Breast epithelium (tissue), 4 donors: ENCODE measurements at regions not wholly inside any gene's neighbourhood (a gene's known extent, or its start where the extent isn't known, plus 50 kb on each side); places are given as distances from the start of the nearest gene placed in this dataset.

Experiments used
- DNase-seq, 2 donors: peaks; one replicate each; pipeline ENCODE4 v3.0.0-alpha.2; 2019; ENCODE audit warnings: low spot score in 2 of 2
- H3K27ac ChIP-seq, 2 donors: fragments of 200-600 bp; sonication (generic) in 1 of 2; one replicate each; pipeline ENCODE4 v1.5.1; 2016 to 2019; ENCODE audit warnings: mild to moderate bottlenecking in 1 of 2
- H3K27me3 ChIP-seq, 2 donors: fragments of 200-600 bp; sonication (generic) in 1 of 2; one replicate each; pipeline versions ENCODE4 v1.5.1 to v1.6.0; 2017 to 2019; ENCODE audit warnings: control low read depth in 1 of 2, mild to moderate bottlenecking in 1 of 2
- H3K36me3 ChIP-seq: fragments of 200-600 bp; one replicate; pipeline ENCODE4 v1.5.1; 2019
- H3K4me1 ChIP-seq, 2 donors: fragments of 200-600 bp; sonication (generic); one replicate each; pipeline ENCODE4 v1.5.1; 2016 to 2019; ENCODE audit warnings: control low read depth in 1 of 2
- H3K4me3 ChIP-seq, 3 donors: fragments of 200-600 bp; sonication (generic); 1 replicate in 2 of 3; 2 replicates in 1 of 3; pipeline ENCODE4 v1.5.1; 2016 to 2019; ENCODE audit warnings: mild to moderate bottlenecking in 3 of 3, moderate library complexity in 2 of 3
- H3K9me3 ChIP-seq, 2 donors: fragments of 200-600 bp; sonication (generic) in 1 of 2; one replicate each; pipeline ENCODE4 v1.5.1; 2016 to 2019; ENCODE audit warnings: control low read depth in 1 of 2
- POLR2A ChIP-seq: fragments of 450-650 bp; IDR thresholded peaks from one replicate; pipeline ENCODE4 v1.6.1; 2016; ENCODE audit warnings: antibody characterized with exemption, mild to moderate bottlenecking, moderate library complexity
- POLR2AphosphoS5 ChIP-seq, 3 donors: sonication (generic); formaldehyde crosslinking; IDR thresholded peaks; one replicate each; pipeline ENCODE4 v1.6.1; 2017; ENCODE audit warnings: antibody characterized with exemption in 3 of 3
- intact Hi-C: fragments of 100-400 bp; cut with DNase I; formaldehyde crosslinking; loops from one replicate; pipeline ENCODE4 v1.15.1; 2023; ENCODE audit warnings: low total_unique reads
- TF ChIP-seq, protein P1 (sequence below), 3 donors: fragments of 450-650 bp; IDR thresholded peaks; one replicate each; pipeline ENCODE4 v1.5.1; 2016 to 2017; ENCODE audit warnings: antibody characterized with exemption in 3 of 3, mild to moderate bottlenecking in 3 of 3, moderate library complexity in 3 of 3

DNA sequence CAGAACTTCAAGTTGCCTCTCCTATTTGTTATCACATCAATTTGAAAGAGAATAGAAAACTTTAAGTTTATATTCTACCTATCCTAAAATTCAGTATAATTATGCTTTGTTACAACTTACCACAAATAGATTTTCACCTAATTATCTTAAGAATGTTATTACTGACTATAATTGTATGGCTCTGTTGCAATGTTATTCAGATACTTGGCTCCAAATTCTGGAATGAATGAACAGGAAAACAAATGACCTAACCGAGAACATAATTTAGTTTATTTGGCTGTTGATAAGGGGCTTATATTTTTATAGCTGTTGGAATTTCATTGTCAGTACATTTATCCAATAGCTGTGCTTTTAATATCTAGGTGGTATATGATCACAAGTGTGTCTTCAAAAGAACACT, 173.2 kb upstream of the GULP1 start:
- intact Hi-C loops, result no loop called here
- H3K4me3 ChIP-seq, result no peak overlapping the region
- no peak overlapping the region for H3K27ac ChIP-seq
- no peaks in the 10 kb centered on the region for H3K4me1 ChIP-seq
- no peaks in the 10 kb centered on the region for H3K9me3 ChIP-seq
- no peaks in the 10 kb centered on the region for H3K27me3 ChIP-seq
- no peak for TF ChIP-seq POLR2A
- TF ChIP-seq, protein P1, sequence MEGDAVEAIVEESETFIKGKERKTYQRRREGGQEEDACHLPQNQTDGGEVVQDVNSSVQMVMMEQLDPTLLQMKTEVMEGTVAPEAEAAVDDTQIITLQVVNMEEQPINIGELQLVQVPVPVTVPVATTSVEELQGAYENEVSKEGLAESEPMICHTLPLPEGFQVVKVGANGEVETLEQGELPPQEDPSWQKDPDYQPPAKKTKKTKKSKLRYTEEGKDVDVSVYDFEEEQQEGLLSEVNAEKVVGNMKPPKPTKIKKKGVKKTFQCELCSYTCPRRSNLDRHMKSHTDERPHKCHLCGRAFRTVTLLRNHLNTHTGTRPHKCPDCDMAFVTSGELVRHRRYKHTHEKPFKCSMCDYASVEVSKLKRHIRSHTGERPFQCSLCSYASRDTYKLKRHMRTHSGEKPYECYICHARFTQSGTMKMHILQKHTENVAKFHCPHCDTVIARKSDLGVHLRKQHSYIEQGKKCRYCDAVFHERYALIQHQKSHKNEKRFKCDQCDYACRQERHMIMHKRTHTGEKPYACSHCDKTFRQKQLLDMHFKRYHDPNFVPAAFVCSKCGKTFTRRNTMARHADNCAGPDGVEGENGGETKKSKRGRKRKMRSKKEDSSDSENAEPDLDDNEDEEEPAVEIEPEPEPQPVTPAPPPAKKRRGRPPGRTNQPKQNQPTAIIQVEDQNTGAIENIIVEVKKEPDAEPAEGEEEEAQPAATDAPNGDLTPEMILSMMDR (IDR thresholded peaks at IDR 0.05), result no peak
- no peak for TF ChIP-seq POLR2AphosphoS5 (IDR thresholded peaks at IDR 0.05)
- no peaks in the 10 kb centered on the region for H3K36me3 ChIP-seq
- DNase-seq, result no peak

DNA sequence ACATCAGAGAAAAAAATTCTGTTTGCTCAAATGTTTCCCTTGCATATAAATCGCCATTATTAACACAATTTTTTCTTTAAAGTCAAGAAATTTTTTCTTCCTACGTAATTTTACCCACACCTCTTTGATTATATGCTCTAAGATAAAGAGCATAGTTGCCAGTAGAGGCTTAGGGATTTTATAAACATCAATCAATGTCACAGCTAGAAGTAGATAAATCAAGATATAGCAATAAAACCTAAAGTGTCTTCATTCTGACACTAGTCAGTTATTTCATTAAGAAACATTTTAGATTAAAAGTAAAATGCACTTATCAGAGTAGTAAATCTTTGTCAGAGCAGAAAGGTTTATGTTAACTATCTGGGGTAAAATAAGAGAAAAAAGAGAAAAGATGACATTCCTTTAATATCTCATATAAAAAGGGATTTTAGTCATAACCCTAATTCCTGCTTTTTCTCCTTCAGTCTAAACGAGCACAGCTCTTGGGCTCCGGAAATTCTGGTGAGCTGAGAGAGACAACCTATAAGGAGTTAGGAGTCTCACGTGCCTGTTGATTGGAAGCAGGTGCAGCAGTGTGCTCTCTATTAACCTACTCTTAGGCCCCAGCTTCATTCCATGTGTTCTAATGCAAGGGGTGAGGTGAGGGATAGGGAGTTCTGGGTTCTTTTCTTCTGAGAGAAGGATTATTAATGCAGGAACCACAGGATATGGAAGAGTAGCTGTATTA, 172.4 kb upstream of the GULP1 start:
- H3K9me3 ChIP-seq, result no peaks in the 10 kb centered on the region
- no peaks in the 10 kb centered on the region for H3K36me3 ChIP-seq
- no peak for DNase-seq
- no peaks in the 10 kb centered on the region for H3K4me1 ChIP-seq
- H3K4me3 ChIP-seq, result no peak overlapping the region
- no peak overlapping the region for H3K27ac ChIP-seq
- intact Hi-C loops, result no loop called here
- TF ChIP-seq POLR2AphosphoS5 (IDR thresholded peaks at IDR 0.05) (no peak), POLR2A (no peak)
- TF ChIP-seq, protein P1 (IDR thresholded peaks at IDR 0.05), result no peak
- H3K27me3 ChIP-seq, result no peaks in the 10 kb centered on the region

DNA sequence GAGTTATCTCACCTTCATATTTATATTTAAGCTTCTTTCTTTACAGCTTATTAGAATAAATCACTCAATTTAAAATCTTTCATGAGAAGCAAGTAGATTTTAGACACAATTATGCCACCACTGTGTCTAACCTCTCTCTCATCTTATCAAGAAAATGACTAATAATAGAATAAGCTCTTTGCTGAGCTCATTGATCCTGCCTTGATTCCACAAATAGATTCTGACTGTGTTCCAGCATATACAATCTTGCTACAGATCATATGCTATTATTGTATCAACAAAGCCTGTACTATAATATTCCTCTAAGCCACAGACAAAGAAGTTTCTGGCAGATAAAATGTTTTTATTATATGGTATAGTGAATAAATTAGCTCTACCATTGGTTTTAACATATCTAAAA, 168.7 kb upstream of the GULP1 start:
- TF ChIP-seq POLR2A (no peak), POLR2AphosphoS5 (IDR thresholded peaks at IDR 0.05) (no peak)
- TF ChIP-seq, protein P1 (IDR thresholded peaks at IDR 0.05), result no peak
- H3K4me3 ChIP-seq, result peak overlapping the region in 1 of 3 donors; percentile 22
- DNase-seq, result no peak
- H3K4me1 ChIP-seq, result no peaks in the 10 kb centered on the region
- H3K9me3 ChIP-seq, result no peaks in the 10 kb centered on the region
- H3K36me3 ChIP-seq, result no peaks in the 10 kb centered on the region
- intact Hi-C loops, result no loop called here
- no peaks in the 10 kb centered on the region for H3K27me3 ChIP-seq
- H3K27ac ChIP-seq, result no peak overlapping the region

DNA sequence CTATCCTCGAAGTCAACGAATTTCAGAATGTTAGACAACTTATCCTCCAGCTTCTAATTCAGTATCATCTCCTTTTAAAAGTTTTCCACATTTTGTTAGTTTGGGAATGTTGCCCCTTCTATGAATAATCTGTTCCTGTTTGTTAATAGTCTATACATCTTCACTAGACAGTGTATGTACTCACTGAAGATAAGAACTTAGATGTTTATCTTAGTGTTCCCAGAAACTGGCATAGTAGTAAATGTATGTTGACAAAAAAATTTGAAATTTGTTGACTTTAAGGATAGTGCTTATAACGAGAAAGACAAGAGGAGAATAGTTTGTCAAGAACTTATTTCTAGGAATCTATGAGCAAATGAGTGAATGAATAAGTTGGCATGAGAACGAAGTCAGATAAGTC, 162.0 kb upstream of the GULP1 start:
- TF ChIP-seq POLR2A (no peak), POLR2AphosphoS5 (IDR thresholded peaks at IDR 0.05) (no peak)
- TF ChIP-seq, protein P1 (IDR thresholded peaks at IDR 0.05), result no peak
- Histone ChIP-seq H3K36me3 (no peaks in the 10 kb centered on the region), H3K27ac (no peak overlapping the region), H3K4me1 (no peaks in the 10 kb centered on the region), H3K4me3 (no peak overlapping the region), H3K27me3 (no peaks in the 10 kb centered on the region), H3K9me3 (no peaks in the 10 kb centered on the region)
- no peak for DNase-seq
- intact Hi-C loops, result no loop called here

DNA sequence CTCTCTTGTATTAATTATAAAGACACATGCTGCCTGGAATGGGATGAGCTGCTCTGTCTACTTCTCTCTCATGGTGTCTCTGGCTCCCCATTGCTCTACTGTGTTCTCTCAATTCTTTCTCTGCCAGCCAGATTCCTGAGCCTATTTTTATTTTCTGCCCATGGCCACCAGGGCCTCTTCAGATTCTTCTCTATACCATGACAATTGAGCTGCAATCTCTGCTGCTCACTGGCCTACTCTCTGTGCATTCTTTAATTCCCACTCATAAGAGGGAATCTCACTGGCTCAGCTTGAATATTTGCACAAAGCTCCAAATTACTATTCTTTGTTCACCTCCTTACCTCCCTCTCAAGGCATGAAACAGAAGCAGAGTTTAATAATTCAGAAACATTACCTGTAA, 161.4 kb upstream of the GULP1 start:
- H3K27me3 ChIP-seq, result no peaks in the 10 kb centered on the region
- TF ChIP-seq, protein P1 (IDR thresholded peaks at IDR 0.05), result no peak
- TF ChIP-seq POLR2A, result no peak
- no peak for TF ChIP-seq POLR2AphosphoS5 (IDR thresholded peaks at IDR 0.05)
- H3K27ac ChIP-seq, result no peak overlapping the region
- no peaks in the 10 kb centered on the region for H3K9me3 ChIP-seq
- intact Hi-C loops, result no loop called here
- DNase-seq, result no peak
- H3K36me3 ChIP-seq, result no peaks in the 10 kb centered on the region
- H3K4me3 ChIP-seq, result no peak overlapping the region
- H3K4me1 ChIP-seq, result no peaks in the 10 kb centered on the region
